ENCODE measurements at regions not wholly inside any gene's neighbourhood (a gene's known extent, or its start where the extent isn't known, plus 50 kb on each side); places are given as distances from the start of the nearest gene placed in this dataset.
"Not testable (repeated sequence)": the region's sequence is repeated elsewhere in the genome, so short reads cannot be mapped to it uniquely, and the experiment has no call there.

DNA sequence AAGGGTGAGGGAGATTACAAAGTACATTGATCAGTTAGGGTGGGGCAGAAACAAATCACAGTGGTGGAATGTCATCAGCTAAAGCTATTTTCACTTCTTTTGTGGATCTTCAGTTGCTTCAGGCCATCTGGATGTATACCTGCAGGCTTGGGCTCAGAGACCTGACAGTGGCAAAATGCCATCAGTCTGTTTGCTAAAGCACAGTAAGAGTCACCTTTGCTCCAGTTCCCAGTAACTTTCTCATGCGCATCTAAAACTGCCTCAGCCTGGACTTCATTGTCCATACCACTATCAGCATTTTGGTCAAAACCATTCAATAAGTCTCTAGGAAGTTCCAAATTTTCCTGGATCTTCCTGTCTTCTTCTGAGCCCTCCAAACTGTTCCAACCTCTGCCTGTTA lies 113.2 kb downstream of the DTWD1 start:
- H4K20me1 ChIP-seq (ENCODE audit: insufficient read depth, low read length); H3K9ac ChIP-seq (ENCODE audit: insufficient read depth, low read length, poor library complexity, severe bottlenecking); H3K4me3 Mint-ChIP-seq; H3K36me3 Mint-ChIP-seq; intact Hi-C loops (cut with micrococcal nuclease); H2AFZ ChIP-seq (ENCODE audit: insufficient read depth, low read depth, low read length, poor library complexity, severe bottlenecking); H3K27me3 ChIP-seq (ENCODE audit: control insufficient read depth in 2 of 2, insufficient read depth in 2 of 2, low read length in 2 of 2); H3K27ac Mint-ChIP-seq; DNase-seq; H3K4me3 ChIP-seq (replicated peaks in 1 of 3; ENCODE audit: low read depth in 2 of 3, low read length in 3 of 3); H3K27ac ChIP-seq (ENCODE audit: low read depth in 1 of 2, low read length in 2 of 2); H3K27me3 Mint-ChIP-seq (ENCODE audit: low read depth in 3 of 3); H3K4me2 ChIP-seq (replicated peaks; ENCODE audit: extremely low read depth, low read length, poor library complexity, severe bottlenecking); H3K79me2 ChIP-seq (ENCODE audit: insufficient read depth, low read length); H3K36me3 ChIP-seq (replicated peaks in 1 of 2; ENCODE audit: control insufficient read depth in 1 of 2, insufficient read depth in 2 of 2, low read length in 2 of 2): not testable (repeated sequence)
- 100% methylated on average over 1 of the region's 1 CpG for WGBS (ENCODE audit: insufficient coverage)
- Histone ChIP-seq H3K4me1 (ENCODE audit: control insufficient read depth in 1 of 2, insufficient read depth in 2 of 2, low read length in 2 of 2) (peaks cover 9 to 11% of the 10 kb centered on the region in 2 donors), H3K9me3 (replicated peaks in 1 of 2; ENCODE audit: control insufficient read depth in 1 of 2, insufficient read depth in 1 of 2, low read length in 2 of 2) (peaks cover 8 to 13% of the 10 kb centered on the region in 2 donors)
- Mint-ChIP-seq H3K9me3 (peaks cover 7 to 17% (median 12%) of the 10 kb centered on the region in 7 donors), H3K4me1 (peaks cover 16% of the 10 kb centered on the region)

DNA sequence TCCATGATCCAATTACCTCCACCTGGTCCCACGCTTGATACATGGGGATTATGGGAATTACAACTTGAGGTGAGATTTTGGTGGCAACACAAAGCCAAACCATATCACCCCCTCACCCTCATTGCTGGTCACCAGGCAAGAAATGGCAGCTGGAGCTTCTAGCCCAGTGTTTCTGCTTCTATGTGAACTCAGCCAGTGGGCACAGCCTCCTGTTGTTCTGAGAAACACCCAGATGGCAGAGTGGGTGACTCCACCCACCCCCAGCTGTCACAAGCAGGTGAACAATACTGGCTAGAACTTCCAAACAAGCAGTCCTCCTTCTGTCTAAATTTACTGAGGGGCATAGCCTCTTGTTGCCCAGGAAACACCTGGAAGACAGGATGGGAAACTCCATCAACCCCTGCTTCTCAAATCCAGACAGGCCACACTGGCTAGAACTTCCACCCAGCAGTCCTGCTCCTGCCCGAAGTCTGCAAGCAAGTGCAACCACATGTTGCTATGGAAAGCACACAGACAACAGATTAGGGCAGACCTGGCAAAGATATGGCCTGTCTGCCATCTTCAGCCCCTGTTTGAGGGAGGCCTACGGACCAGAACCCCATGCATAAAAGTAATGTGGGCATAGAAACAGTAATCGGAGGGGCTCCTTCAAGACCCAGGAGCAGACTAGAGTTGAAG lies 114.1 kb downstream of the DTWD1 start:
- no peak for DNase-seq
- Histone ChIP-seq H3K4me2 (replicated peaks; ENCODE audit: extremely low read depth, low read length, poor library complexity, severe bottlenecking) (no peak overlapping the region), H3K79me2 (ENCODE audit: insufficient read depth, low read length) (no peaks in the 10 kb centered on the region), H3K27me3 (ENCODE audit: control insufficient read depth in 2 of 2, insufficient read depth in 2 of 2, low read length in 2 of 2) (no peaks in the 10 kb centered on the region), H3K27ac (ENCODE audit: low read depth in 1 of 2, low read length in 2 of 2) (no peak overlapping the region), H3K4me1 (ENCODE audit: control insufficient read depth in 1 of 2, insufficient read depth in 2 of 2, low read length in 2 of 2) (peaks cover 9 to 11% of the 10 kb centered on the region in 2 donors), H2AFZ (ENCODE audit: insufficient read depth, low read depth, low read length, poor library complexity, severe bottlenecking) (no peak overlapping the region), H4K20me1 (ENCODE audit: insufficient read depth, low read length) (no peaks in the 10 kb centered on the region), H3K9me3 (replicated peaks in 1 of 2; ENCODE audit: control insufficient read depth in 1 of 2, insufficient read depth in 1 of 2, low read length in 2 of 2) (peaks cover 8 to 13% of the 10 kb centered on the region in 2 donors), H3K9ac (ENCODE audit: insufficient read depth, low read length, poor library complexity, severe bottlenecking) (no peak overlapping the region), H3K4me3 (replicated peaks in 1 of 3; ENCODE audit: low read depth in 2 of 3, low read length in 3 of 3) (no peak overlapping the region), H3K36me3 (replicated peaks in 1 of 2; ENCODE audit: control insufficient read depth in 1 of 2, insufficient read depth in 2 of 2, low read length in 2 of 2) (no peaks in the 10 kb centered on the region)
- TF ChIP-seq, protein P1, sequence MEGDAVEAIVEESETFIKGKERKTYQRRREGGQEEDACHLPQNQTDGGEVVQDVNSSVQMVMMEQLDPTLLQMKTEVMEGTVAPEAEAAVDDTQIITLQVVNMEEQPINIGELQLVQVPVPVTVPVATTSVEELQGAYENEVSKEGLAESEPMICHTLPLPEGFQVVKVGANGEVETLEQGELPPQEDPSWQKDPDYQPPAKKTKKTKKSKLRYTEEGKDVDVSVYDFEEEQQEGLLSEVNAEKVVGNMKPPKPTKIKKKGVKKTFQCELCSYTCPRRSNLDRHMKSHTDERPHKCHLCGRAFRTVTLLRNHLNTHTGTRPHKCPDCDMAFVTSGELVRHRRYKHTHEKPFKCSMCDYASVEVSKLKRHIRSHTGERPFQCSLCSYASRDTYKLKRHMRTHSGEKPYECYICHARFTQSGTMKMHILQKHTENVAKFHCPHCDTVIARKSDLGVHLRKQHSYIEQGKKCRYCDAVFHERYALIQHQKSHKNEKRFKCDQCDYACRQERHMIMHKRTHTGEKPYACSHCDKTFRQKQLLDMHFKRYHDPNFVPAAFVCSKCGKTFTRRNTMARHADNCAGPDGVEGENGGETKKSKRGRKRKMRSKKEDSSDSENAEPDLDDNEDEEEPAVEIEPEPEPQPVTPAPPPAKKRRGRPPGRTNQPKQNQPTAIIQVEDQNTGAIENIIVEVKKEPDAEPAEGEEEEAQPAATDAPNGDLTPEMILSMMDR (IDR thresholded peaks at IDR 0.05): no peak
- Mint-ChIP-seq H3K9me3 (peaks cover 7 to 17% (median 12%) of the 10 kb centered on the region in 7 donors), H3K27ac (no peak overlapping the region), H3K36me3 (peaks cover 3 to 4% of the 10 kb centered on the region in 2 donors), H3K27me3 (ENCODE audit: low read depth in 3 of 3) (peaks cover 0 to 3% (median 3%) of the 10 kb centered on the region in 3 donors), H3K4me3 (no peak overlapping the region), H3K4me1 (peaks cover 16% of the 10 kb centered on the region)
- WGBS (ENCODE audit: insufficient coverage): 100% methylated on average over 1 of the region's 4 CpGs
- intact Hi-C loops (cut with micrococcal nuclease): no loop called here

All from CD14-positive monocyte (primary cell).